Motor neuron (in vitro differentiated cells): ENCODE measurements at regions not wholly inside any gene's neighbourhood (a gene's known extent, or its start where the extent isn't known, plus 50 kb on each side); places are given as distances from the start of the nearest gene placed in this dataset.
A peak's percentile ranks its signal among the peaks of the same experiment; 100 is the strongest.

Source experiments
- ATAC-seq, 8 experiments: fragments of 200-7000 bp; cut with Tn5 transposase; replicated peaks in 6 of 8; 2 replicates each; pipeline ENCODE4 v1.8.0; 2021; ENCODE audit warnings: mild to moderate bottlenecking in 8 of 8, moderate library complexity in 8 of 8
- H3K27ac ChIP-seq, 2 donors: fragments of 250-450 bp; sonication (Bioruptor Pico); 2 replicates each; pipeline ENCODE4 v1.9.0; 2021; ENCODE audit warnings: antibody characterized with exemption in 2 of 2, mild to moderate bottlenecking in 2 of 2, moderate library complexity in 1 of 2
- H3K4me1 ChIP-seq, 2 donors: fragments of 250-450 bp; sonication (Bioruptor Pico); replicated peaks in 1 of 2; 2 replicates each; pipeline ENCODE4 v1.6.1; 2021; ENCODE audit warnings: antibody characterized with exemption in 2 of 2, mild to moderate bottlenecking in 2 of 2, moderate library complexity in 1 of 2
- H3K4me3 ChIP-seq, 5 donors: fragments of 250-450 bp; sonication (Bioruptor Pico); 2 replicates each; pipeline ENCODE4 v1.9.0; 2021; ENCODE audit warnings: antibody characterized with exemption in 5 of 5, mild to moderate bottlenecking in 5 of 5, moderate library complexity in 4 of 5
- WGBS, 10 experiments: fragments of 450-650 bp; shearing (Covaris generic); methylation state at CpG; one replicate each; pipeline ENCODE4 v1.0.0; 2022; 5-methylcytosine and 5-hydroxymethylcytosine counted together
- in situ Hi-C, 9 experiments: fragments of 400-800 bp; cut with MboI; loops; one replicate each; pipeline ENCODE4 v1.15.0; 2021; ENCODE audit warnings: low sequenced_read_pairs in 9 of 9, low pct_unique_long_range_greater_than_20kb in 2 of 9; ENCODE audit not compliant: unreplicated experiment in 9 of 9

- Histone ChIP-seq H3K27ac (no peak overlapping the region), H3K4me1 (no peaks in the 10 kb centered on the region), H3K4me3 (no peak overlapping the region)
- in situ Hi-C loops: no loop called here
- ATAC-seq: no peak
- 0 to 58% (median 48%) methylated on average over 1 of the region's 1 CpG; no CpG with 5 or more reads in 2 of the 10 experiments for WGBS, 10 experiments
Observed at GRCh38 chrX:3218442-3218841, 128.0 kb downstream of the MXRA5 start.

DNA sequence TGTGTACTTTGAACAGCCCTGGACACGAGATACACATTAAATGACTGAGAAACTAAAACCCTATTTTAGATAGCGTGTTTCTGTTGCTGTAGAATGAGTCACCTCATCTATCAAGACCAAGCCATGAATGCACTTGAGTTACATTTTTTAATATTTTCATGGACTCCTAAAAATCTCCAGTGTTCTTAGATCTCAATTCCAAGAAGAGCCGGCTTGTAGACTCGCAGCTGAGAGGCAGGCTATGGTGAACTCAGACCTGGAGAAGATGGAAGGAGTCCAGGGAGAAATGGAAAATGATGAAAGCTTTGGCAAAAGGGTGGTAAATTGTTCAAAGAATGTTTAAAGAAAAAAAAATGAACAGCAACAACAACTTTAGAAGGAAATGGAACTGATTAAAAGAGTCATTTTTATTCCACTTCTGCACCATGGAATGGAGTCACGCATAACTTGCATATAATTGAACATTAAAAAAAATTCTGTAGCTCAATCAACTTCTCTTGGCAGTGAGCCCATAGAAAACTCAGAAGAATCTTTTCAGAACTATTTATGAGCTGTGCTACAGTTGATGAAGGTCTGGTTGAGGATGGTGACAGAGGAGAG is 129.8 kb downstream of the MXRA5 start:
- whole genome bisulfite sequencing, 10 experiments: 12 to 100% (median 75%) methylated on average over 1 to 5 of the region's 5 CpGs; no CpG with 5 or more reads in 1 of the 10 experiments
- Histone ChIP-seq H3K4me1 (no peaks in the 10 kb centered on the region), H3K4me3 (no peak overlapping the region), H3K27ac (no peak overlapping the region)
- no peak for ATAC-seq
- in situ Hi-C loops: no loop called here

GRCh38 chrX:3215249-3215648 is 131.2 kb downstream of the MXRA5 start:
- in situ Hi-C loops: no loop called here
- Histone ChIP-seq H3K4me3 (no peak overlapping the region), H3K27ac (no peak overlapping the region), H3K4me1 (no peaks in the 10 kb centered on the region)
- ATAC-seq: no peak
- 0 to 100% (median 60%) methylated on average over 1 to 2 of the region's 2 CpGs; no CpG with 5 or more reads in 6 of the 10 experiments for WGBS, 10 experiments

DNA sequence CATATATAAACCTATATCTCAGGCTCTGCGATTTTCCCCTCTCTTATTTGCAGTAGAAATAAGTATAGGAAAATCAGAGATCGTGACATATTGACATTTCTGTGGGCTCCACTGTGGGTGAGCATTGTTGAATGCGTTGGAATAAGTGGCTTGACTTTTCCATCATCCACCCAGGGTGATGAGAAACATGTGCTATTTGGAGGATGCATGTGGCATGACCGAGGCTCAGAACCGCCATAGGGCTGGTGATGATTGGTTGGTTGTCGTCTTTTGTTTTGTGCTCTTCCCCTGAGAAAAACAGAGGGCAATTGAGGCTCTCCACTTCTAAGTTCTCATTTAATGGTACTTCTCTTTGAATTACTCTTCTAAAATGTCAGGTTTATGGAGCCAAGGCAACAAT is 140.1 kb downstream of the MXRA5 start:
- in situ Hi-C loops: loop anchor here in 1 of 9 experiments (10.0 kb wide), 1 partner anchor 62 kb away; no protein-coding TSS in a partner anchor
- Histone ChIP-seq H3K4me1 (no peaks in the 10 kb centered on the region), H3K27ac (no peak overlapping the region), H3K4me3 (no peak overlapping the region)
- no peak for ATAC-seq
- WGBS, 10 experiments: 8 to 90% (median 27%) methylated on average over 1 to 6 of the region's 6 CpGs; no CpG with 5 or more reads in 5 of the 10 experiments

DNA sequence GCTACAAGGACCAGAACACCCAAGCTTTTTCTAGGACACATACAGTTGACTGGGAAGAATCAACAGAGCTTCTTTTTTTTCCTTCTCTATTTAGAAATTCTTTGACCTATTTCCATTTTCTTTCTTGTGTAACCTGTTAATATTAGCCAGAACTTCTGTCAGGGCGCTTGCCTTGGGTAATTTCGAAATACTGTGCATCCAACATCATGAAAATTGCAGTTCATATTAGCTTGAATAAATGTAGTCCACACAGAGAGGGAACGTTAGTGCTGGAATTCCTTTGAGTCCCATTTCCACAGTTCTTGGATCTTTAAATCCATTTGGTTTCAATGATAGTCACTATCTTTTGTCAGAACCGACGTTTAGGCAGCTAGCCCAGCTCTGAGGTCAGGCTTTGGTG is 141.8 kb downstream of the MXRA5 start:
- in situ Hi-C loops: loop anchor here in 1 of 9 experiments (10.0 kb wide), 1 partner anchor 60 kb away; no protein-coding TSS in a partner anchor
- ATAC-seq: no peak
- 4 to 100% (median 70%) methylated on average over 2 to 5 of the region's 5 CpGs; no CpG with 5 or more reads in 3 of the 10 experiments for WGBS, 10 experiments

DNA sequence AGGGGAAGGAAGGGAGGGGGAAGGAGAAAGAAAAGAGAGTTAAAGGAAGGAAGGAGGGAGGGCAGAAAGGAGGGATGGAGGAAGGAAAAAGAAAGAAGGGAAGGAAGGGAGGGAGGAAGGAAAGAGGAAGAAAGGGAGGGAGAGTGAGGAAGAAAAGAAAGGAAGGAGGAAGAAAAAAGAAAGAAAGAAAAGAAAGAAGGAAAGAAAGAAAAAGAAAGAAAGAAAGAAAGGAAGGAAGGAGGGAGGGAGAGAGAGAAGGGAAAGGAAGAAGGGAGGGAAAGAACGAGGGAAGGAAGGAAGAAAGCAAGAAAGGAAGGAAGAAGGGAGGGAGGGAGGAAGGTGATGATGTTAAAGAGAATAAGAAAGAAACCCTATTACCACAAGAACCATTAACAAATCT is 150.6 kb downstream of the MXRA5 start:
- H3K4me1 ChIP-seq: no peaks in the 10 kb centered on the region
- H3K4me3 ChIP-seq: no peak overlapping the region
- in situ Hi-C loops: no loop called here
- H3K27ac ChIP-seq: no peak overlapping the region
- 27 to 54% (median 33%) methylated on average over 1 of the region's 1 CpG; no CpG with 5 or more reads in 4 of the 10 experiments for WGBS, 10 experiments
- ATAC-seq: no peak

More for the DNA sequence above, 141.8 kb downstream of the MXRA5 start:
- Histone ChIP-seq H3K4me3 (no peak overlapping the region), H3K4me1 (no peaks in the 10 kb centered on the region), H3K27ac (no peak overlapping the region)

- ATAC-seq: no peak
- no peaks in the 10 kb centered on the region for H3K4me1 ChIP-seq
- no peak overlapping the region for H3K4me3 ChIP-seq
- in situ Hi-C loops: no loop called here
- WGBS, 10 experiments: 8 to 86% (median 56%) methylated on average over 1 to 4 of the region's 4 CpGs; no CpG with 5 or more reads in 4 of the 10 experiments
- H3K27ac ChIP-seq: no peak overlapping the region
Observed at GRCh38 chrX:3192835-3193234, 151.6 kb downstream of the ARSF start.

GRCh38 chrX:3191796-3192195 is 150.5 kb downstream of the ARSF start:
- WGBS, 10 experiments: 84 to 100% methylated on average over 1 to 5 of the region's 5 CpGs; no CpG with 5 or more reads in 8 of the 10 experiments
- H3K4me3 ChIP-seq: no peak overlapping the region
- H3K27ac ChIP-seq: no peak overlapping the region
- H3K4me1 ChIP-seq: no peaks in the 10 kb centered on the region
- in situ Hi-C loops: no loop called here
- ATAC-seq: no peak

GRCh38 chrX:3191201-3191600 is 149.9 kb downstream of the ARSF start:
- no peaks in the 10 kb centered on the region for H3K4me1 ChIP-seq
- H3K4me3 ChIP-seq: no peak overlapping the region
- H3K27ac ChIP-seq: no peak overlapping the region
- ATAC-seq: no peak
- in situ Hi-C loops: no loop called here
- 0 to 100% (median 31%) methylated on average over 1 to 3 of the region's 3 CpGs; no CpG with 5 or more reads in 4 of the 10 experiments for WGBS, 10 experiments

- ATAC-seq: peak in 2 of 8 experiments; percentile 70 to 88
- 67 to 92% (median 85%) methylated on average over 1 to 5 of the region's 5 CpGs; no CpG with 5 or more reads in 6 of the 10 experiments for WGBS, 10 experiments
- Histone ChIP-seq H3K27ac (no peak overlapping the region), H3K4me3 (no peak overlapping the region), H3K4me1 (no peaks in the 10 kb centered on the region)
- in situ Hi-C loops: no loop called here
Observed at GRCh38 chrX:3184176-3184930, 143.1 kb downstream of the ARSF start.

- Histone ChIP-seq H3K27ac (no peak overlapping the region), H3K4me3 (no peak overlapping the region), H3K4me1 (no peaks in the 10 kb centered on the region)
- 25 to 100% (median 82%) methylated on average over 1 of the region's 1 CpG; no CpG with 5 or more reads in 7 of the 10 experiments for WGBS, 10 experiments
- ATAC-seq: no peak
- in situ Hi-C loops: no loop called here
Observed at GRCh38 chrX:3181846-3182245, 140.6 kb downstream of the ARSF start.

DNA sequence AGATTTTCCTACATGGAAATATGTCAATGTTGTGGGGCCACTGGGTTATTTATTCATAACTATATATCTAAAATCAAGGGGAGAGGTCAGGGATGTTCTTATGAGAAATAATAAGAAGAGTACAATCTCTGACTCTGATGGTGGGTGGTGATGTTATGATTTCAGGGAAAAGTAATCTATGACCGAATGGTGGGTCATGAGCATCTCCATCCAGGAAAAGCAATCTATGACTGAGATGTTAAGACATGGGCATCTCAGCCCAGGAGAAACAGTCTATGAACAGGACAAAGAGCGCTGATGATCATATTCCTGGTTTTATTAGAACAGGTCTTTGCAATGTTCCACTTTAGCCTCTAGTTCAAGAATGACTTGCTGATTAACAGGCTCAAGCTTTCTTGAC is 137.1 kb downstream of the ARSF start:
- 80 to 100% (median 100%) methylated on average over 1 to 2 of the region's 2 CpGs; no CpG with 5 or more reads in 5 of the 10 experiments for WGBS, 10 experiments
- Histone ChIP-seq H3K4me1 (no peaks in the 10 kb centered on the region), H3K4me3 (no peak overlapping the region), H3K27ac (no peak overlapping the region)
- peak in 1 of 8 experiments; percentile 14 for ATAC-seq
- in situ Hi-C loops: no loop called here

DNA sequence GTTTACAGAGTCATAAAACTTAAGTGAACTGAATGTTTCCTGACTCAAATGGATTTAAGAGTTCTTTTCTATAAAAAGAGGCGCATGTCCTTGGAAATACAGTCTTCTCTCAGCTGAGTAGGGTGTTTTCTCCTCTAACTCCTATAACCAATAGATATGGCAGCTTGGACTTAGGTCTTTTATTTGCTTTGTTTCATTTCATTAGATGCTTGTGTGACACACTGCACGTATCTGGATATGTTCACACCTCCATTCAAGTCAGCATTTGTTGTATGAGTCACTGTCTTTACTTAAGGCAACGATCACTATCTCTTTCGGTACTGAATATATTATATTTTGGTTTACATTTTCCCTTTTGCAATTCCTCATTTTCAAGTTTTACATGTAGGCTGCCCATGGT is 136.6 kb downstream of the ARSF start:
- in situ Hi-C loops: no loop called here
- ATAC-seq: peak in 3 of 8 experiments; percentile 23 to 55 (median 29)
- no peak overlapping the region for H3K4me3 ChIP-seq
- no peaks in the 10 kb centered on the region for H3K4me1 ChIP-seq
- WGBS, 10 experiments: 29 to 100% (median 86%) methylated on average over 1 to 4 of the region's 4 CpGs; no CpG with 5 or more reads in 2 of the 10 experiments
- H3K27ac ChIP-seq: no peak overlapping the region
